ENCODE measurements at regions not wholly inside any gene's neighbourhood (a gene's known extent, or its start where the extent isn't known, plus 50 kb on each side); places are given as distances from the start of the nearest gene placed in this dataset.
"Not testable (repeated sequence)": the region's sequence is repeated elsewhere in the genome, so short reads cannot be mapped to it uniquely, and the experiment has no call there.

- Histone ChIP-seq H3K36me3 (ENCODE audit: control insufficient read depth, insufficient read depth, low read length) (no peaks in the 10 kb centered on the region), H3K27me3 (ENCODE audit: control insufficient read depth, insufficient read depth, low read length) (no peaks in the 10 kb centered on the region), H3K4me3 (ENCODE audit: low read depth, low read length) (no peak overlapping the region)
- FAIRE-seq (no peak), DNase-seq (ENCODE audit: low read depth) (no peak)
- TF ChIP-seq CTCF (IDR thresholded peaks at IDR 0.05; ENCODE audit: insufficient read depth, low read length, severe bottlenecking), result no peak
Measured at GRCh38 chr4:38414410-38414809, 249.6 kb upstream of the KLF3 start.

- Histone ChIP-seq H3K27me3 (ENCODE audit: control insufficient read depth, insufficient read depth, low read length) (no peaks in the 10 kb centered on the region), H3K36me3 (ENCODE audit: control insufficient read depth, insufficient read depth, low read length) (no peaks in the 10 kb centered on the region), H3K4me3 (ENCODE audit: low read depth, low read length) (no peak overlapping the region)
- FAIRE-seq (no peak), DNase-seq (ENCODE audit: low read depth) (no peak)
- no peak for TF ChIP-seq CTCF (IDR thresholded peaks at IDR 0.05; ENCODE audit: insufficient read depth, low read length, severe bottlenecking)
Measured at GRCh38 chr4:38415682-38416081, 248.3 kb upstream of the KLF3 start.

GRCh38 chr4:38416450-38417014 is 247.5 kb upstream of the KLF3 start:
- Histone ChIP-seq H3K27me3 (ENCODE audit: control insufficient read depth, insufficient read depth, low read length) (no peaks in the 10 kb centered on the region), H3K36me3 (ENCODE audit: control insufficient read depth, insufficient read depth, low read length) (no peaks in the 10 kb centered on the region), H3K4me3 (ENCODE audit: low read depth, low read length) (no peak overlapping the region)
- no peak for TF ChIP-seq CTCF (IDR thresholded peaks at IDR 0.05; ENCODE audit: insufficient read depth, low read length, severe bottlenecking)
- FAIRE-seq (no peak), DNase-seq (ENCODE audit: low read depth) (no peak)

- not testable (repeated sequence) for H3K27me3 ChIP-seq (ENCODE audit: control insufficient read depth, insufficient read depth, low read length); H3K36me3 ChIP-seq (ENCODE audit: control insufficient read depth, insufficient read depth, low read length); DNase-seq (ENCODE audit: low read depth); FAIRE-seq; H3K4me3 ChIP-seq (ENCODE audit: low read depth, low read length)
Measured at GRCh38 chr4:38420254-38420653, 243.7 kb upstream of the KLF3 start.

- no peaks in the 10 kb centered on the region for H3K27me3 ChIP-seq (ENCODE audit: control insufficient read depth, insufficient read depth, low read length)
- DNase-seq (ENCODE audit: low read depth) (no peak), FAIRE-seq (no peak)
- H3K36me3 ChIP-seq (ENCODE audit: control insufficient read depth, insufficient read depth, low read length), result no peaks in the 10 kb centered on the region
- H3K4me3 ChIP-seq (ENCODE audit: low read depth, low read length), result no peak overlapping the region
- TF ChIP-seq CTCF (IDR thresholded peaks at IDR 0.05; ENCODE audit: insufficient read depth, low read length, severe bottlenecking), result no peak
Measured at GRCh38 chr4:38422850-38423249, 241.1 kb upstream of the KLF3 start.

- no peak for FAIRE-seq
- TF ChIP-seq CTCF (IDR thresholded peaks at IDR 0.05; ENCODE audit: insufficient read depth, low read length, severe bottlenecking), result no peak
- no peak overlapping the region for H3K4me3 ChIP-seq (ENCODE audit: low read depth, low read length)
- no peaks in the 10 kb centered on the region for H3K27me3 ChIP-seq (ENCODE audit: control insufficient read depth, insufficient read depth, low read length)
- no peaks in the 10 kb centered on the region for H3K36me3 ChIP-seq (ENCODE audit: control insufficient read depth, insufficient read depth, low read length)
- no peak for DNase-seq (ENCODE audit: low read depth)
Measured at GRCh38 chr4:38424151-38424871, 239.7 kb upstream of the KLF3 start.
